Keratinocyte (primary cell): ENCODE measurements at regions not wholly inside any gene's neighbourhood (a gene's known extent, or its start where the extent isn't known, plus 50 kb on each side); places are given as distances from the start of the nearest gene placed in this dataset.

Source experiments
- DNase-seq: peaks from one replicate; pipeline ENCODE4 v3.0.0-alpha.2; 2011; ENCODE audit warnings: low read depth, missing footprints, low spot score
- FAIRE-seq: peaks from 2 replicates; lab custom pipeline; 2011; peaks lifted over from hg19 to GRCh38; lab: Jason Lieb, UNC
- H2AFZ ChIP-seq: 2 replicates; pipeline ENCODE4 v1.6.0; 2012; ENCODE audit warnings: low read length, control low read depth, inconsistent platforms; ENCODE audit not compliant: control insufficient read depth
- H3K27ac ChIP-seq: 2 replicates; pipeline ENCODE4 v1.5.1; 2011; ENCODE audit warnings: low read length; ENCODE audit not compliant: control insufficient read depth, insufficient read depth
- H3K27me3 ChIP-seq: 3 replicates; pipeline ENCODE4 v1.6.0; 2011; ENCODE audit warnings: low read length; ENCODE audit not compliant: control insufficient read depth, insufficient read depth; ENCODE audit errors: extremely low read depth
- H3K36me3 ChIP-seq, 2 experiments: 2 replicates in 1 of 2; 3 replicates in 1 of 2; pipeline ENCODE4 v1.5.1; 2011; ENCODE audit warnings: low read length in 2 of 2, mild to moderate bottlenecking in 1 of 2; ENCODE audit not compliant: control insufficient read depth in 2 of 2, insufficient read depth in 2 of 2; ENCODE audit errors: extremely low read depth in 1 of 2
- H3K4me1 ChIP-seq: 3 replicates; pipeline ENCODE4 v1.5.1; 2011; ENCODE audit warnings: low read length; ENCODE audit not compliant: control insufficient read depth, insufficient read depth; ENCODE audit errors: extremely low read depth
- H3K4me2 ChIP-seq: 3 replicates; pipeline ENCODE4 v1.6.0; 2011; ENCODE audit warnings: low read depth, low read length; ENCODE audit not compliant: control insufficient read depth, insufficient read depth; ENCODE audit errors: extremely low read depth
- H3K4me3 ChIP-seq, 3 experiments: fragments of 200-600 bp in 1 of 3; sonication (generic) in 1 of 3; 2 replicates in 2 of 3; 3 replicates in 1 of 3; pipeline ENCODE4 v1.5.1; 2011 to 2016; ENCODE audit warnings: low read length in 3 of 3, mild to moderate bottlenecking in 3 of 3, control low read depth in 2 of 3, inconsistent platforms in 1 of 3, low read depth in 1 of 3, mixed read lengths in 1 of 3, mixed run types in 1 of 3, moderate library complexity in 1 of 3; ENCODE audit not compliant: control insufficient read depth in 2 of 3, insufficient read depth in 2 of 3; ENCODE audit errors: extremely low read depth in 1 of 3
- H3K79me2 ChIP-seq: 2 replicates; pipeline ENCODE4 v1.6.0; 2012; ENCODE audit warnings: low read length; ENCODE audit not compliant: control insufficient read depth, insufficient read depth
- H3K9ac ChIP-seq: 3 replicates; pipeline ENCODE4 v1.6.0; 2011; ENCODE audit warnings: low read length; ENCODE audit not compliant: control insufficient read depth, insufficient read depth; ENCODE audit errors: extremely low read depth
- H3K9me1 ChIP-seq: 3 replicates; pipeline ENCODE4 v1.6.0; 2011; ENCODE audit warnings: low read length; ENCODE audit not compliant: control insufficient read depth, insufficient read depth; ENCODE audit errors: extremely low read depth
- H3K9me3 ChIP-seq: 2 replicates; pipeline ENCODE4 v1.5.1; 2012; ENCODE audit warnings: low read depth, low read length; ENCODE audit not compliant: control insufficient read depth
- H4K20me1 ChIP-seq: 3 replicates; pipeline ENCODE4 v1.6.0; 2011; ENCODE audit warnings: low read length; ENCODE audit not compliant: control insufficient read depth, insufficient read depth; ENCODE audit errors: extremely low read depth
- CTCF ChIP-seq, 3 experiments: IDR thresholded peaks in 1 of 3; conservative IDR thresholded peaks in 1 of 3; optimal IDR thresholded peaks in 1 of 3; 2 replicates in 2 of 3; 3 replicates in 1 of 3; pipeline versions ENCODE3 to v1.5.1; 2011; ENCODE audit warnings: low read length in 3 of 3, mild to moderate bottlenecking in 3 of 3, moderate library complexity in 2 of 3, control low read depth in 1 of 3, inconsistent platforms in 1 of 3; ENCODE audit not compliant: insufficient read depth in 2 of 3; ENCODE audit errors: extremely low read depth in 1 of 3
- EZH2 ChIP-seq: IDR thresholded peaks from one replicate; pipeline ENCODE4 v1.6.1; 2012; ENCODE audit warnings: inconsistent platforms, mild to moderate bottlenecking, low read length, moderate library complexity
- dilution Hi-C: fragments of 300-500 bp; cut with MboI; formaldehyde crosslinking; loops from one replicate; pipeline ENCODE4 v1.7.0; 2020; ENCODE audit warnings: low sequenced_read_pairs; ENCODE audit not compliant: extremely low pct_ligation_motif_present

GRCh38 chr21:35390013-35390776, 341.1 kb upstream of the RUNX1 start:
- TF ChIP-seq CTCF (optimal IDR thresholded peaks at IDR 0.05 in 1 of 3, IDR thresholded peaks at IDR 0.05 in 1 of 3, conservative IDR thresholded peaks at IDR 0.05 in 1 of 3; ENCODE audit: extremely low read depth in 1 of 3, insufficient read depth in 2 of 3, low read length in 3 of 3), result no peak
- no peak for TF ChIP-seq EZH2
- DNase-seq, result peak; percentile 70
- Histone ChIP-seq H3K27me3 (no peaks in the 10 kb centered on the region), H3K9ac (peak overlapping the region; percentile 12), H3K79me2 (no peaks in the 10 kb centered on the region), H4K20me1 (no peaks in the 10 kb centered on the region), H3K9me1 (no peaks in the 10 kb centered on the region), H2AFZ (peak overlapping the region; percentile 31), H3K27ac (peak overlapping the region; percentile 61), H3K4me1 (peaks cover 16% of the 10 kb centered on the region), H3K4me3 (no peak overlapping the region), H3K4me2 (peak overlapping the region; percentile 49), H3K36me3 (no peaks in the 10 kb centered on the region), H3K9me3 (no peaks in the 10 kb centered on the region)
- peak; percentile 94 for FAIRE-seq
- dilution Hi-C loops, result no loop called here

GRCh38 chr21:35386491-35387079, 337.5 kb upstream of the RUNX1 start:
- Histone ChIP-seq H4K20me1 (no peaks in the 10 kb centered on the region), H3K27ac (no peak overlapping the region), H3K4me2 (peak overlapping the region; percentile 20), H3K9me3 (no peaks in the 10 kb centered on the region), H2AFZ (peak overlapping the region; percentile 38), H3K79me2 (no peaks in the 10 kb centered on the region), H3K36me3 (no peaks in the 10 kb centered on the region), H3K9me1 (no peaks in the 10 kb centered on the region), H3K27me3 (no peaks in the 10 kb centered on the region), H3K4me3 (no peak overlapping the region), H3K9ac (no peak overlapping the region), H3K4me1 (peaks cover 16% of the 10 kb centered on the region)
- dilution Hi-C loops, result no loop called here
- no peak for DNase-seq
- FAIRE-seq, result peak; percentile 53
- TF ChIP-seq EZH2 (no peak), CTCF (optimal IDR thresholded peaks at IDR 0.05 in 1 of 3, IDR thresholded peaks at IDR 0.05 in 1 of 3, conservative IDR thresholded peaks at IDR 0.05 in 1 of 3; ENCODE audit: extremely low read depth in 1 of 3, insufficient read depth in 2 of 3, low read length in 3 of 3) (no peak)
